ENCODE measurements at regions not wholly inside any gene's neighbourhood (a gene's known extent, or its start where the extent isn't known, plus 50 kb on each side); places are given as distances from the start of the nearest gene placed in this dataset.

DNA sequence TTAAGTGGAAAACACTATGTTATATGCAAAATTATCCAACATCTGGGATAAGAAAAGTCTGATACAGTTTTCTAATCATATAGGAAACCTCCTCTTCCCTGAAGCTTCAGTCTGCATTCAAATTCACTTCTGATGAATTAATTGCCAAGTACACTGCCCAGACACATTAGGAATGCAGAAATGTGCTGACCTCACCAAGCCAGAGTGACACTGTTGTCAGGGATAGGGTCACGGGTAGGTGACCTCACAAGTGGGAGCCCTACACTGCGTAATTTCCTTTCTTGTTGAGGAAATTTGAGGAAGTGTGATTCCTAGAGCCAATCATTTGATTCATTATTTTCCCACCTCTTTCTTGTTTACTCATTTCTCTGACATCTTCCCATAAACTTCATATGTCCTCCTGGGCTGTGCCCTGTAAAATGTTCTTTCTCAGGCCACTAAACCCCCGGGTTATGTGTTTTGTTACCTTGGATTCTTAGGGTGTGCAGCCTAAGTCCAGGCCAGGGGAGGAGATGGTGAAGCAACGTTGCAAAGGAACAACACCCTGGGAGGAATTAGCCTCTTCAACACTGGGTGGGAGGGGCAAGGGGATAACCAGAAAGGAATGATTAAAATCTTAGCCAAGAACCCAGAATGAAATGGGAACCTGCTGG, 411.9 kb downstream of the MTRR start:
- TF ChIP-seq, protein P1, sequence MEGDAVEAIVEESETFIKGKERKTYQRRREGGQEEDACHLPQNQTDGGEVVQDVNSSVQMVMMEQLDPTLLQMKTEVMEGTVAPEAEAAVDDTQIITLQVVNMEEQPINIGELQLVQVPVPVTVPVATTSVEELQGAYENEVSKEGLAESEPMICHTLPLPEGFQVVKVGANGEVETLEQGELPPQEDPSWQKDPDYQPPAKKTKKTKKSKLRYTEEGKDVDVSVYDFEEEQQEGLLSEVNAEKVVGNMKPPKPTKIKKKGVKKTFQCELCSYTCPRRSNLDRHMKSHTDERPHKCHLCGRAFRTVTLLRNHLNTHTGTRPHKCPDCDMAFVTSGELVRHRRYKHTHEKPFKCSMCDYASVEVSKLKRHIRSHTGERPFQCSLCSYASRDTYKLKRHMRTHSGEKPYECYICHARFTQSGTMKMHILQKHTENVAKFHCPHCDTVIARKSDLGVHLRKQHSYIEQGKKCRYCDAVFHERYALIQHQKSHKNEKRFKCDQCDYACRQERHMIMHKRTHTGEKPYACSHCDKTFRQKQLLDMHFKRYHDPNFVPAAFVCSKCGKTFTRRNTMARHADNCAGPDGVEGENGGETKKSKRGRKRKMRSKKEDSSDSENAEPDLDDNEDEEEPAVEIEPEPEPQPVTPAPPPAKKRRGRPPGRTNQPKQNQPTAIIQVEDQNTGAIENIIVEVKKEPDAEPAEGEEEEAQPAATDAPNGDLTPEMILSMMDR (optimal IDR thresholded peaks at IDR 0.05 in 1 of 3, IDR thresholded peaks at IDR 0.05 in 1 of 3, conservative IDR thresholded peaks at IDR 0.05 in 1 of 3; ENCODE audit: extremely low read depth in 1 of 3, insufficient read depth in 2 of 3, low read length in 3 of 3), result no peak
- FAIRE-seq (no peak), DNase-seq (ENCODE audit: low read depth, low spot score) (no peak)
- Histone ChIP-seq H3K4me1 (ENCODE audit: control insufficient read depth, extremely low read depth, insufficient read depth, low read length) (no peaks in the 10 kb centered on the region), H3K9ac (ENCODE audit: control insufficient read depth, extremely low read depth, insufficient read depth, low read length) (no peak overlapping the region), H3K79me2 (ENCODE audit: control insufficient read depth, insufficient read depth, low read length) (no peaks in the 10 kb centered on the region), H3K27ac (ENCODE audit: control insufficient read depth, insufficient read depth, low read length) (no peak overlapping the region), H4K20me1 (ENCODE audit: control insufficient read depth, extremely low read depth, insufficient read depth, low read length) (no peaks in the 10 kb centered on the region), H3K36me3 (ENCODE audit: control insufficient read depth in 2 of 2, extremely low read depth in 1 of 2, insufficient read depth in 2 of 2, low read length in 2 of 2) (no peaks in the 10 kb centered on the region), H3K9me3 (ENCODE audit: control insufficient read depth, low read depth, low read length) (no peaks in the 10 kb centered on the region), H3K4me3 (ENCODE audit: control insufficient read depth in 2 of 3, extremely low read depth in 1 of 3, insufficient read depth in 2 of 3, low read depth in 1 of 3, low read length in 3 of 3) (no peak overlapping the region), H2AFZ (ENCODE audit: control insufficient read depth, low read length) (no peak overlapping the region), H3K4me2 (ENCODE audit: control insufficient read depth, extremely low read depth, insufficient read depth, low read depth, low read length) (no peak overlapping the region), H3K9me1 (ENCODE audit: control insufficient read depth, extremely low read depth, insufficient read depth, low read length) (no peaks in the 10 kb centered on the region), H3K27me3 (ENCODE audit: control insufficient read depth, extremely low read depth, insufficient read depth, low read length) (no peaks in the 10 kb centered on the region)
- dilution Hi-C loops (cut with MboI; ENCODE audit: extremely low pct_ligation_motif_present, low sequenced_read_pairs), result no loop called here

GRCh38 chr5:8288334-8288733, 419.4 kb downstream of the MTRR start:
- no peaks in the 10 kb centered on the region for H3K9me1 ChIP-seq (ENCODE audit: control insufficient read depth, extremely low read depth, insufficient read depth, low read length)
- no peaks in the 10 kb centered on the region for H4K20me1 ChIP-seq (ENCODE audit: control insufficient read depth, extremely low read depth, insufficient read depth, low read length)
- TF ChIP-seq EZH2 (IDR thresholded peaks at IDR 0.05; ENCODE audit: low read length), result no peak
- TF ChIP-seq, protein P1 (optimal IDR thresholded peaks at IDR 0.05 in 1 of 3, IDR thresholded peaks at IDR 0.05 in 1 of 3, conservative IDR thresholded peaks at IDR 0.05 in 1 of 3; ENCODE audit: extremely low read depth in 1 of 3, insufficient read depth in 2 of 3, low read length in 3 of 3), result no peak
- FAIRE-seq, result no peak
- H3K27me3 ChIP-seq (ENCODE audit: control insufficient read depth, extremely low read depth, insufficient read depth, low read length), result no peaks in the 10 kb centered on the region
- H3K4me3 ChIP-seq (ENCODE audit: control insufficient read depth in 2 of 3, extremely low read depth in 1 of 3, insufficient read depth in 2 of 3, low read depth in 1 of 3, low read length in 3 of 3), result no peak overlapping the region
- no peak overlapping the region for H3K9ac ChIP-seq (ENCODE audit: control insufficient read depth, extremely low read depth, insufficient read depth, low read length)
- no peak overlapping the region for H3K27ac ChIP-seq (ENCODE audit: control insufficient read depth, insufficient read depth, low read length)
- peaks cover 2% of the 10 kb centered on the region for H3K9me3 ChIP-seq (ENCODE audit: control insufficient read depth, low read depth, low read length)
- dilution Hi-C loops (cut with MboI; ENCODE audit: extremely low pct_ligation_motif_present, low sequenced_read_pairs), result no loop called here
- no peaks in the 10 kb centered on the region for H3K79me2 ChIP-seq (ENCODE audit: control insufficient read depth, insufficient read depth, low read length)
- no peak overlapping the region for H3K4me2 ChIP-seq (ENCODE audit: control insufficient read depth, extremely low read depth, insufficient read depth, low read depth, low read length)
- DNase-seq (ENCODE audit: low read depth, low spot score), result no peak
- no peaks in the 10 kb centered on the region for H3K4me1 ChIP-seq (ENCODE audit: control insufficient read depth, extremely low read depth, insufficient read depth, low read length)
- H3K36me3 ChIP-seq (ENCODE audit: control insufficient read depth in 2 of 2, extremely low read depth in 1 of 2, insufficient read depth in 2 of 2, low read length in 2 of 2), result no peaks in the 10 kb centered on the region
- no peak overlapping the region for H2AFZ ChIP-seq (ENCODE audit: control insufficient read depth, low read length)

Measured in keratinocyte (primary cell).